ENCODE measurements at regions not wholly inside any gene's neighbourhood (a gene's known extent, or its start where the extent isn't known, plus 50 kb on each side); places are given as distances from the start of the nearest gene placed in this dataset.
"Not testable (repeated sequence)": the region's sequence is repeated elsewhere in the genome, so short reads cannot be mapped to it uniquely, and the experiment has no call there.

DNA sequence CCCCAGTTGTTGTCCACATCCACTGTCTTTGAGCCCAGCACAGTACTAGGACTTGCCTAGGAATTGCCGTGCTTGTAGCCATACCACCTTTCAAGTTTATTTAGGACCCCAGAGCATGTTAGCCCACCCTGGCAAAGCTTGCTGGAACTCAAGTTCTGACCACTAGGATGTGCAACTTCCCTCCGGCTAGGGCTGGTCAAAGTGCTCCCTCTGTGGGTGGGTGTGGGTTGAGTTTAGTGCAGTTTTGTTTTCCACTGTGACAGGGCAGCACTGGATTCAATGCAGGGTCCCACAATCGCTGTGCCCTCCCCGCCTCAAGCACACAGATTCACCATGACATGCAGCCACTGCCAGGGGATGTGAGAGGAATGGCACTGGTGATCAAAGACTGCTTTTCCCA, 96.0 kb downstream of the RASGEF1B start:
- no peak for DNase-seq

GRCh38 chr4:81369886-81370285, 101.8 kb downstream of the RASGEF1B start:
- DNase-seq: no peak

- DNase-seq: no peak
Observed at GRCh38 chr4:81366779-81367178, 104.9 kb downstream of the RASGEF1B start.

- no peak for DNase-seq
Observed at GRCh38 chr4:81360737-81361136, 111.0 kb downstream of the RASGEF1B start.

GRCh38 chr4:81359207-81359606, 112.5 kb downstream of the RASGEF1B start:
- no peak for DNase-seq

- DNase-seq: no peak
Observed at GRCh38 chr4:81358154-81358553, 113.6 kb downstream of the RASGEF1B start.

DNA sequence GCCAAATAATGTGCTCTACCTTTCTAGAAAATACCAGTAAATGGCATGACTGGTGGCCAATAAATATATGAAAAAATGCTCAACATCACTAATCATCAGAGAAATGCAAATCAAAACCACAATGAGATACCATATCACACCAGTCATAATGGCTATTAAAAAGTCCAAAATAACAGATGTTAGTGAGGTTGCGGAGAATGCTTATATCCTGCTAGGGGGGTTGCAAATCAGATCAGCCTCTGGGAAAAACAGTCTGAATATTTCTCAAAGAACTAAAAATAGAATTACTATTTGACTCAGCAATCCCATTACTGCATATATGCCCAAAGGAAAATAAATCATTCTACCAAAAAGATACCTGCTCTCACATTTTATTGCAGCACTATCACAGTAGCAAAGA, 115.1 kb downstream of the RASGEF1B start:
- no peak for DNase-seq

GRCh38 chr4:81355136-81355535, 116.6 kb downstream of the RASGEF1B start:
- no peak for DNase-seq

GRCh38 chr4:81353861-81354260, 117.8 kb downstream of the RASGEF1B start:
- DNase-seq: no peak

DNA sequence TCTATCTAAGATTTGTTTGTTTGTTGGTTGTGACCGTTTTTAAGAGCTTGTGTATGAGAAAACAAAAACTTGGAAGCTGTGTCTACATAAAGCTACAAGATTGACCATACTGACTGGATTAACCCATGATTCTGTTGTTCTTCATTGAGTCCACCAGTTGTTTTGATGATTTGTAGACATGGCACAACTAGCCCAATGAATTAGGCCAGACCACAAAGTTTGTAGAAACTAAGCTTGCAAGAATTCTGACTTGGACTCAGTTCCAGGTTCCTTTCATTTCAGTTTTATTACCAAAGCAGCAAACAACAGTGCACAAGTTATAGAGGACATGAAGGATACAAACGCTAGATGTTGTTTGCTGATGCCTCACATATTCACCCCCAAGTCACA, 119.3 kb downstream of the RASGEF1B start:
- DNase-seq: no peak

- peak; percentile 46 for DNase-seq
Observed at GRCh38 chr4:81351654-81352445, 119.9 kb downstream of the RASGEF1B start.

DNA sequence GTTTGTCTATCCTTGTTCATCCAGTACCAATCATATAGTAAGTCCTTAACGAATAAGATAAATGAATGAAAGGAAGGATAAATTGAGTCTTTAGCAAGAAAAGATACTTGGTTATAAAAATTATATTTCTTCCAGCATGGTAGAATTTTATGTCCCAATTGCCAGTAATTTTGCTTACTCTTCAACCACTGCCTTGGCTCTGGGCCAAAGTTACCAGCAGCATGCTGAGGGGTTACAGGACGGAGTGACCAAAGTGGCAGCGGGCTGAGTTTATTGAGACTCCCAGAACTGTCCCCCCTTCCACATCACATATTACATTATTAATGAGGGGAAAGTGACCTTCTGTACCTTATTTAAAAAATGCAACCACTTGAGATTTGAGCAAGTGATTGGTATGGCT, 121.7 kb downstream of the RASGEF1B start:
- DNase-seq: no peak

GRCh38 chr4:81348778-81349094, 123.0 kb downstream of the RASGEF1B start:
- no peak for DNase-seq

- DNase-seq: no peak
Observed at GRCh38 chr4:81348086-81348777, 123.5 kb downstream of the RASGEF1B start.

DNA sequence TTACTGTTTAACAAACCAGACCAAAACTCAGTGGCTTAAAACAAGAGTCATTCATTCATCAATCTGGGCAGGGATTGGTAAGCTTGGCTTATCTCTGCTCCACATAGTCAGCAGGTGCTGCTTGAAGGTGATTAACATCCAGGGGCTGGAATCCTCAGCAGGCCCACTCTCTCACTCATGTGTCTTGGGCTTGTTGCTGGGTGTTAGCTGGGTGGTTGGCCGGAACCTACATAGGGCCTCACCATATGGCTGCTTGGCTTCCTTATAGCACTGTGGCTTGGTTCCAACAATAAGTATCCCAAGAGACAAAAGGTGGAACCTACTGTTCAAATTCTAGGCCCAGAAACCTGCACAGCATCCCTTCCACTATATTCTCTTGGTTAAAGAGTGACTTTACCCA, 125.0 kb downstream of the RASGEF1B start:
- DNase-seq: no peak

GRCh38 chr4:81343536-81343935, 128.2 kb downstream of the RASGEF1B start:
- DNase-seq: no peak

GRCh38 chr4:81343046-81343445, 128.0 kb upstream of the PRKG2 start:
- DNase-seq: no peak

GRCh38 chr4:81337211-81337610, 122.2 kb upstream of the PRKG2 start:
- DNase-seq: no peak

DNA sequence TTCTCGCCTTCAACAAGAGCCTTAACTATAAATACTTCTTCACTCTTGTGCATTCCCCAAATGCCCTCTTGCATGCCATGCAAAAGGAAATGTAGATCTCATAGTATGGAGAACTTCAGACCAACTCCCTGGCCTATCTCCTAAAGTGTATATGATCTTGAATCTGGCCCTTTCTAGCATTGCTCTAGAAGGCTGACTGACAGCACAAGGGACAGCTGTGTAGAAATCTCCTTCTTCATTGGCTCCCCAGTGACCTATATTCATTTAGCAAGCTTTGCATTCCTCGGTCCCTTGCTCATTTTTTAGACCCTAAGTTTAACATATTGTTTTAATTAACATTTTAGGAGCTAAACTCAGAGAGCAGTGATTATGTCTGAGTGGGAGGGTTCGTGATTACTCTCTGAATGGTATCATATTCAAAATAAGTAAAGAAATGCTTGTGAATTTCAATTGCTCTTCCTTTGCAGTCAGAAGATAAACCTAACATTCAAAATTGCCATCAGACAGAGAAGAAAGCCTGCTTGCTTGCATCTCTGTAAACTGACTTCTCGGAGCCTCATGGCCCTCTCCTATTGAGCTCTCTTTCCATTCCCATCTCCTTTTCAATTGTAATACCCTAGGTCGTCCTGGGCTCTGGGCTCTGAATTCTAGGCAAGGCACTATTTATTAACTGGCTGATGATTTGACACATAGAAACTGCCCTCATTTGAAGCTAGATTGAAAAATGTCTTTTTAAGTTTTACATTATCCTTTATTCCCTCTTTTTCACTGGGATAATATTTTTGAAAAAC, 120.3 kb upstream of the PRKG2 start:
- no peak for DNase-seq

DNA sequence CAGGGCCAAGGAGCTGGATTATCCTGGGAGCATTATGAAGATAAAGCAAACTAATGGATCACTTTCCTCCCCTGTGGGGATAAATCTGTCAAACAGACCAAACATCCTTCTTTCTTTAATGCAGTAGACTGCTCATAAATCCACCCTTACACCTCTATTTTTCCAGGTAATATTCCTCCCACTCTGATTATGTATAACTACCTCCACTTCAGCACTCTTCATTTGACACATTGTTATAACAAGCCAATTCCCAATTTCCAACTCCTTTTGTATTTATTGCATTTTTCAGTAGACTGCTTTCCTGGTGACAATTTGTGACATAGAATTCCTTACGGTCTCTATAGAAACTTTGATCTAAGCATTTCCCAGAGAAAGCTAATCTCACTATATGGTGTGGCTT, 115.0 kb upstream of the PRKG2 start:
- DNase-seq: no peak

GRCh38 chr4:81326581-81326980, 111.6 kb upstream of the PRKG2 start:
- DNase-seq: no peak

DNA sequence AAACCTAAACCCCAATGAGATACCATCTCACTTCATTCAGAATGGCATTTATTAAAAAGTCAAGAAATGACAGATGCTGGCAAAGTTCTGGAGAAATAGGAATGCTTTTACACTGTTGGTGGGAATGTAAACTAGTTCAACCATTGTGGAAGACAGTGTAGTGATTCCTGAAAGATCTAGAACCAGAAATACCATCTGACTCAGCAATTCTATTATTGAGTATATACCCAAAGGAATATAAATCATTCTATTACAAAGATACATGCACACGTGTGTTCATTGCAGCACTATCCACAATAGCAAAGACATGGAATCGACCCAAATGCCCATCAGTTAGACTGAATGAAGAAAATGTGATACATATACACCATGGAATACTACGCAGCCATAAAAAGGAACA, 109.6 kb upstream of the PRKG2 start:
- not testable (repeated sequence) for DNase-seq

- no peak for DNase-seq
Observed at GRCh38 chr4:81319657-81320056, 104.6 kb upstream of the PRKG2 start.

DNA sequence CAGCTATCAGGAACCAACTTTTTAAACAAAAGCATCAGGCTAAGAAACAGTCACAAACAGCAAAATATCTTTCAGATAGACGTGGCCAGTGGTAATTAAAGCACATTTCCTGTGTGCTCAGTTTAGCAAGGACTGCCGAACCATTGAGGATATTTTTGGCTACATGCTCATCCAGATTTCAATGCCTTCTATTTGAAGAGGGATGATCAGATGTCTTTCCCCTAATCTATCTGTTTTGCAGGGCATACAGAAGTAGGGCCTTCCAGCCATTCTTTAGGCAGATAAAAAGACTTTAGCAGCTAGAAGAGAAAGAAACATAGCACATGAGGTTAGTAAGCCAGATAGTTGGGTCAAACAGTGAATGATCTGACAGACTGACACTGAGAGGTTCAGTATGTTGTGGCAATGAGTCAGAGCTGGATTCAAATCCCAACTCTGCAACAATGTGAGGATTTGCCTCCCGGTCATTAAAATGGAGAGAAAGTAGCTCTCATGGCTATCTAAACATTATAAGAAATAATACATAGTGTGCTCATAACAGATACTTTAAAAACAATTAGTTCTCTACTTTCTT, 100.0 kb upstream of the PRKG2 start:
- DNase-seq: no peak

All from NCI-H1436 treated with DMSO at 0.1 percent for 48 hours (cell line).